Inflammatory macrophage treated with lipopolysaccharide for 1 hour (primary cell): ENCODE measurements at regions not wholly inside any gene's neighbourhood (a gene's known extent, or its start where the extent isn't known, plus 50 kb on each side); places are given as distances from the start of the nearest gene placed in this dataset.

Source experiments
- DNase-seq, 2 donors: peaks; one replicate each; pipeline ENCODE4 v3.0.0-alpha.2; 2020 to 2022

DNA sequence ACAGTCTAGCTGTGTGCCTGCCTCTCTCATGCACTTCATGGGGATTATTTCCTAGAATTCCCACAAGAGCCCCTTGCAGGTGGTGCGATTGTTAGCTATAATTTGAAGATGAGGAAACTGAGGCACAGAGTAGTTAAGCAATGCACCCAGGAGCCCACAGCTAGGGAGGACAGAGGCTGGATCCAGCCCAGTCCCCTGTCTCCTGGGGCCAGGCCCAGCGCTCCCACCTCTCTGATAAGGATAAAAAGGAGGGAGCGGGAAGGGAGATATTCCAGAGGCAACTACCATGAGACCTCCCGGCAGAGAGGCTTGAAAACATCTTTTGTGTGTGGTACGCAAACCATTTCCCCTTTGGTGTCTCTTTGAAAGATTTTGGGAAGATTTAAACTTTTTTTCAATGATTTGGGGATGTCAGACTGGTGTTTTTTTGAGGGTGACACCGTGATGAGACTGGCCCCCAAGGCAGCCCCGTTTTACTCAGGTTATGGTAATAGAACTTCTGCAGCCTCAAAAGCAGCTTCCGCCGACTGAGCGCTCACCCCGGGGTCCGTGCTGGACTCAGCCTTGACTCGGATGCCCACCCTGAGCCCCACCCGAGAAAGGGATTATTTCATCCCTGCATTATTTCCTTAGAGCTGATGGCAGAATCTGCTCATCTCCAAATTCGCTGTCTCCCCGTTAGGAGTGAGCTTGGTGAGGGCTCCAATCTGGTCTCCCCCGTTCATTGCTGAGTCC, 144.7 kb upstream of the IER5L start:
- DNase-seq, result no peak

DNA sequence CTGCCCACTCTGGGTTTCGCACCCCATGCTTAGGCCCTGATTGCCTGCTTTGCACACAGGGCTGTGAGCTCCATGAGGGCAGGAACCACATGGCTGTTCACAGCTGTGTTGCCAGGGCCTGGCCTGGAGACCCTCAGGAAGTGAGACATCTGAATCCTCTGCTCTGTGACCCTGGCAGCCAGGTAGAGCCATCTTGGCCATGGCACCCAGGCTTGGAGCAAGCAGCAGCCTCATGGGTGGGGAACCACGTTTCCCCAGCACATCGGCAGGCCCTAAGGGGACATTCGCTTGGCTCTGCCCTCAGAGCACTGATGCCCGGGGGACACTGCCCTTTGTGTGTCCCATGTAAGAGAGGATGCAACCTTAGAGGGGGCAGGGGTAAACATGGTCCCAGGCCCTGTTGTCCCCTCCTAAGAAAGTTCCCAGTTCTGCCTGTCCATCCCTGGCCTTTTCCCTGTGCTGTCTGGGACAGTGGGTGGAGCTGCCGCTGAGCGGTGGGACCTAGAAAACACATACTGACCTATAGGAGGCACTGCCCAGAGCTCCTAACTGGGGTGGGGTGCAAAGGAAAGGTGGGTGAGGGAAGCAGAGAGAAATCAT, 144.1 kb upstream of the IER5L start:
- no peak for DNase-seq

DNA sequence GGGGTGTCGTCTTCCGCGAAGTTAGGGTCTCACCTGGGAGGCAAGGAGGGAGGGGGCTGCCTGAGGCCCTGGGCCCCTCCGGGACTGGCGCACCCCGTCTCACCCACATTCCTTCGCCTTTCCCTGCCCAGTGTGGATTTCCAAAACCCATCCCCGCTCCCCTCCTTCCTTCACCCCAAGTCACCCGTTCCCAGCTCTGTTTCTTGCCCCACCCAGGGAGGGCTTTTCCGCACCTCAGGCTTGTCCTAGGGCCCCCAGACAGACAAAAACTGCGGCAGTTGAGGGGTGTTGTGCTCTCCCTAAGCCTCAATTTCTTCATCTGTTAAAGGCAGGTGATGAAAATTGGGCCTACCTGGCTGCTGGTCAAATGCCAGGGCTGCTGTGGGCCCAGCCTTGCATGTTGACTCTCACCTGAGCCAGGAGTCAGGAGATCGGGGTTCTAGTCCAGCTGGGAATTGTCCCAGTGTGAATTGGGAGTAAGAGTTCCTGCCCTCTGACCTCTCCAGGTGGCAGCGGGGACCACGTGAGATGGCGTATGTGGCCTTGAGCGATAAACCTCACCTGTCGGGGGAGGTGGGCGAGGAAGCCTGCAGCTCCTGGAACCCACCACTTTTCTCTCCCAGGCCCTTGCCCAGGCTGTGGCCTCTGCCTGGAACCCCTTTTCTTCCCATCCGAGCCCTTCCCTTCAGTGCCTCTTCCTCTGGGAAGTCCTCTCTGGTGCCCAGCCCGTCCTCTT, 143.4 kb upstream of the IER5L start:
- no peak for DNase-seq

DNA sequence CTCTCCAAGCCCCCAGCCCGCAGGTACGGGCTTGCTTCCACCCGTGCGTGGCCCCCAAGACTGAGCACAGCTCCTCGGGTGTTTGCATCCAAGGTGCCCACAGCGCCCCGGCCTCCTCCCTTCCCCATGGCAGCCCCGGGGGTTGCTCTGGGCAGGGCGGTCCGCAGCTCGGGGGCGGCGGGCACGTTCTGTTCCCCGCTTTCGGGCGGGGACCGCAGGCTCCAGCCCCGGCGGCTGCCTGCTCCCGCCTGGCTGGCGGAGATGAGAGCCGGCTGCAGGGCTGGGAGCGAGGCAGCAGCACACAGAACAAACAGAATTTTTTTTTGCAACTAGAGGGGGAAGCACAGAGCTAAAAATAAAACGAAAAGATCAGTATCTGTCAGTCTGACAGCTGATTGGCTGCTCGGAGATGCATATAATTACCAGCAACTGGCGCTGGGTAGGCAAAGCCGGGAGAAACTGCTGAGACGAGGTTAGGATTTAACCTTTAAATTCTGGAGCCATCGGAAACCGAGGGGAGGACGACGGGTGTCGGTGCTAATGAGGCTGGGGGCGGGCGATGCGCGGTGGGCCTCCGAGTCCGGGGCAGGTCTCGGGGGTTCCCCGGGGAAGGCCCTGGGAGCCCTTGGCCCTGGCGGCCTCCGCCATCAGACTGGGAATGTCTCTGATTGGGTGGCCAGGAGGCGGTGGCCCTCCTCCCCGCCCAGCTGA, 142.7 kb upstream of the IER5L start:
- DNase-seq, result peak; percentile 69 to 71

DNA sequence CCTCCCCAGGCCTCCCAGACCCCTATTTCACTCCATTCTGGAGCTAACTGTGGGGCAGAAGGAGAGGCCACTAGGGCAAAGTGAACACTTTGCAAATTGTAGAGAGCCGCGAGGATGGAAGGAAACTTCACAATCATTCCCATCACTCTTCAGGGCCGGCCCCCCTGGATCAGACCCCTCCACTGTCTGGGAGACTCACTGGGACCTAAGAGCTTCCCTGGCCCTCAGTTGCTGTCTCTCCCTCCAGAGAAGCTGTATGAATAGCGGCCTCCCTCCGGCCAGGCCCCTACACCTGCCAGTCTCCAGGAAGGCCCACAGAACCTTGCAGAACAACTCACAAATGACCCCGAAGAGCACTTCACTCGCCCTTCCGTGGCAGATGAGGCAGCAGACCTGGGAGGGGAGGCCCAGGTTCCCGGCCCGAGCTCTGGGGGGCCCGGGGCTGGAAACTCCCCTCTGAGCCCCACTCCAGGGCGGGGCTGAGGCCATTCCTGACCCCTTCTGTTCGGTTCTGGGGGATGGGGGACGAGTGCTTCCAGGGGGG, 141.9 kb upstream of the IER5L start:
- DNase-seq, result no peak

DNA sequence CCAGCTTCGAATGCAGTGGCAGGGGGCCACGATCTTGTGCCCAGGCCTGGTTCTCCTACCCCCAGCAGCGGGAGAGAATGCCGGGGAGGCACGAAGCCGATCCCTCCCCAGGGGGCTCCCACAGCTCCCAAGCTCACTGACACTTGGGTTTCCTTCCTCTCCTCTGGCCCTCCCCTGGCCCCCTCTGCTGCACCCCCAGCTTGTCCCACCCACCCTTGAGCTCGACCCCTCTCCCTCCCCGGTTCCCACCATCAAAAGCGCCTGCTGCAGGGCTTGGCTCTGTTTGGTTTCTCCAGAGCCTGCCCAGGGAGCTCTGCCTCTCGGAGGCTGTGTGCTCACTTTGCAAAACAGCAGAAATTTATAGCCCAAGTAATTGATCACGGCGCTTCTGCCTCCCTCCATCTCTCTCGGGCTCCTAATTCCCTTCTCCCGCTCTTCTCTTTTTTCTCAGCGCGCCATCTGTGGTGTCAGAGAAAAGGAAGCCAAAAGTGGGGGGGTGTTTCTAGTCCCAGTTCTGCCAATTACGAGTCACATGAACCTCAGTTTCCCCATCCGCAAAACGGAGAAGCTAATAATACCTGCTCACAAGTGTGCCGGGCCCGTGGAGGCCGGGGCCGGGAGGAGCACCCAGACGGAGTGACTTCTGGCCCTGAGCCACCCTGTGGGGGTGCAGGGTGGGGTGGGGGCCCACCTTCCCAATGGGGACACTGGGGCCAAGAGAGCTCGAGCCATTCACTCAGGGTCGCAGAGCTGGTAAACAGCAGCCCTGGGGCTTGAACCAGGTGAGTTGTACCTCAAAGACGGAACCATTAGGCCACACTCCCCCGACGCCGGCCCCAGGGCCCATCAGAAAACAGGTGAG, 141.2 kb upstream of the IER5L start:
- DNase-seq, result no peak

DNA sequence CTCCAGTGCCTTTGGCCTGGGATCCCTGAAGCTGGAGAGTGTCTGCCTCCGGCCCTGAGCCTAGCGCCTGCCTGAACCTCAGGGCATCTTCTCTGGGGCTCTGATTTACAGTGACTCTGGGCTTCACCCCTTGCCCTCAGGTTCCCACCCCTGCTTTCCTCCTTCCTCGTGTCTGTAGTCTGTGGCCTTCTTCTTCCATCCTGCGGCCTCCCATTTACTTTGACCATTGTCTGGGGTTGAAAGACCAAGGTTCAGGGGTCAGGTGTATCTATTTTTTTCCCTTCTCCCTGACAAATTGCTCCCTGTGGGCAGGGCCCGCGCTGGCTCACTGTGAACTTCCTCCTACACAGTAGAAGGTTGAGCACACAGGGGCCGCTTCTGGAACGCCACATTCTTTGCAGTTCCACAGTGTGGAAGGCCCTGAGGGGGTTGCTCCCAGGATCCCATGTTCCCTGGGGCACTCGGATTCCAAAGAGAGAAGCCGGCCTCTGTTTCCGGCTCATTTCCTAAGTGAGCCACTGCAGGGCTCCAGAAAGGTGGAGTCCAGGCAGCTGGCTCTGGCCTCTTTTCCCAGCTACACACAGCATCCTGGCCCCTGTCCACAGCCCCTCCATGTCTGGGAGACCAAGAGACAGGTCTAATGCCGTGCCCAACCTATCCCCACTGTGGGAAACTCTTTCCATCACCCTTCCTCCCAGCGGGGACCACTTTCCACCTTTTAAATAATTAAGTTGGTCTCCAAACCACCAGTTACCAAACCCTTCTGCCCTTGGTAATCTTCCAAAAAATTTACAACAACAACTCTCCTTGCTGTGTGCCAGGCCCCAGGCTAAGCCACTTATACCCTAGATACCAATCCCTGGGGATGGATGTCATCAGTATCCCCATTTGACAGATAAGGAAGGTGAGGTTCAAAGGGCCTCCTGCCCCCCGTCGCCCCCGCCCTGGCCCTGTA, 140.3 kb upstream of the IER5L start:
- no peak for DNase-seq

DNA sequence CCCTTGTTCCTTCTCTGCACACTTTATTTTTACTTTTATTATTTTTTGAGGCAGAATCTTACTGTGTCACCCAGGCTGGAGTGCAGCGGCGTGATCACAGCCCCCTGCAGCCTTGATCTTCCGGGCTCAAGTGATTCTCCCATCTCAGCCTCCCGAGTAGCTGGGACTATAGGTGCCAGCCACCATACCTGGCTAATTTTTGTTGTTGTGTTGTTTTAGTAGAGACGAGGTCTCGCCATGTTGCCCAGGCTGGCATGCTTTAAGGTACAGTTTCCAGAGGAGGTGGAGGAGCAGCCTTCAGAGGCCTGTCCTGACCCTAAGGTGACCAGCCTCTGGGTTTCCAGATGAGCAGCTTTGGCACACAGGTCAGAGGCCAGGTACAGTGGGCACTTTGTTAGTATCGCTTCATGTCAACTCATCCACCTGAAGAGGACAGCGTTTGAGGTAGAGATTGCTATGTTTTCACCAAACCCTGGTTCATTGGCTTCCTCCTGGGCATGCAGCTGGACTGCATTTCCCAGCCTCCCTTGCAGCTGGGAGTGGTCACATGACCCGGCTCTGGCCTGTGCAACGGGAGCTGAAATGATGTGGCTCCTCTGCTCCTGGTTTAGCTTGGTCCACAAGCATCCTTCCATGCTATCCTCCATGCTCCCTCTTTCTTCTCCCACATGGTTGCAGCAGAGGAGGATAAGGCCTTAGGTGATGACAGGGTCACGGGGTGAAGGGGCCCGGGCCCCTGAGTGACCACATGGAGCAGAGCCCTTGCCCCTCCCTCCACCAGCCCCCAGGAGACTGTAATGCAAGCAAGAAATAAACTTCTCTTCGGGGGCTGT, 139.3 kb upstream of the IER5L start:
- DNase-seq, result peak in 1 of 2 donors; percentile 34

DNA sequence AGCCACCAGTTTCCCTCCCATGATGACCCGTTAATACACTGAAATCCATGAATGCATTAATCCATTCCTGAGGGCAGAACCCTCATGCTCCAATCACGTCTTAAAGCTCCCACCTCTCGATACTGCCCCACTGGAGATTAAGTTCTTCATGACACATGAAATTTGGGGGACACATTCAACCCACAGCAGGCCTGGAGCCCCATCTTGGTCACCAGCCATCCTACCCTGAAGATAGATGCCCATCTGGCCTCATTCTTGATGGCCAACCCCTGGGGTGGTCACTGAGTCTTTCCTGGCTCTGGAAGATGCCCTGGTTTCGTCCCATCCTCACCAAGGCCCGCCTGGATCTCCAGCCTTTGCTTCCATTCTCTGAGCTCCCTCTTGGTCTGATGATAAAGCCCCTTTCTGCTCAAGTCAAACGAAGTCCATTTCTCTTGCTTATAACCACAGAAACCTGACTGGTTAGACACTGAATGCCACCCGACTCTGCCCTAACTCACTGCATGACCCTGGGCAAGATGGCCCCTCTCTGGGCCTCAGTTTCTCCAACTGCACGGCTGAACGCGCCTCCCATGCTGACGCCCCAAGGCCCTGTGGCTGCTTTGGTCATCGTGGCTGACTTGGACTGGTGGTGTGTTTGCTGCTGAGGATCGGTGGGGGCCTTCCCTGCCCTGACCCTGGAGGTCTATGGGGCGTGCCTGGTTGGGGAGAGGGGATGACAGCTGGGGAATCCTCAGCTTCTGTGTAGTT, 138.4 kb upstream of the IER5L start:
- no peak for DNase-seq

DNA sequence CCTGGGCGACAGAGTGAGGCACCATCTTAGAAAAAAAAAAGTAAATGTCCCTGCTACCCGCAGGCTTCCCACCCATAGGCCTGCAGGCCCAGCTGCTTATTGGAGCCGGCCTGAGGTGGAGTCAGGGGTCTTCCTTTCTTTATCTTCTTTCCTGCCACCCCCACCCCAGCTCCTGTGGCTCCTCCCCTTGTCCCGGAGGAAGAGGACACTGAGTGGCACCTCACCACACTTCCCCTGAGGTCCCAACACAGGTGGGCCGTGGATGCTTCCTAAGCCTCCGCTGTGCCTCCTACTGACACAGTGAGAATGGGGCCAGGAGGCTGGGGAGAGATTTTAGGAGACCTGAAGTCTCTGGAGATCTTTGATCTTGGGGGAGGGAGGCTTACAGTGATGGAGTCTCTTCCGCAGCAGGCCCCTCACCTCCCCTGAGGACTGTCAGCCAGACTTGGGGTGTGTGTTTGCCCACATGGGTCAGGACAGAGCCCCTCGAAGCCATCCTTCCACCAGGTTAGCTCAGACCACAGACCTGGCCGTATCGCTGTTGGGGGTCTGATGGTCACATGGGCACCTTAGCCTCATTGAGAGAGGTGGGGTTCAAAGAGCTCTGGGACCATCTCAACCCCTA, 135.4 kb upstream of the IER5L start:
- no peak for DNase-seq

DNA sequence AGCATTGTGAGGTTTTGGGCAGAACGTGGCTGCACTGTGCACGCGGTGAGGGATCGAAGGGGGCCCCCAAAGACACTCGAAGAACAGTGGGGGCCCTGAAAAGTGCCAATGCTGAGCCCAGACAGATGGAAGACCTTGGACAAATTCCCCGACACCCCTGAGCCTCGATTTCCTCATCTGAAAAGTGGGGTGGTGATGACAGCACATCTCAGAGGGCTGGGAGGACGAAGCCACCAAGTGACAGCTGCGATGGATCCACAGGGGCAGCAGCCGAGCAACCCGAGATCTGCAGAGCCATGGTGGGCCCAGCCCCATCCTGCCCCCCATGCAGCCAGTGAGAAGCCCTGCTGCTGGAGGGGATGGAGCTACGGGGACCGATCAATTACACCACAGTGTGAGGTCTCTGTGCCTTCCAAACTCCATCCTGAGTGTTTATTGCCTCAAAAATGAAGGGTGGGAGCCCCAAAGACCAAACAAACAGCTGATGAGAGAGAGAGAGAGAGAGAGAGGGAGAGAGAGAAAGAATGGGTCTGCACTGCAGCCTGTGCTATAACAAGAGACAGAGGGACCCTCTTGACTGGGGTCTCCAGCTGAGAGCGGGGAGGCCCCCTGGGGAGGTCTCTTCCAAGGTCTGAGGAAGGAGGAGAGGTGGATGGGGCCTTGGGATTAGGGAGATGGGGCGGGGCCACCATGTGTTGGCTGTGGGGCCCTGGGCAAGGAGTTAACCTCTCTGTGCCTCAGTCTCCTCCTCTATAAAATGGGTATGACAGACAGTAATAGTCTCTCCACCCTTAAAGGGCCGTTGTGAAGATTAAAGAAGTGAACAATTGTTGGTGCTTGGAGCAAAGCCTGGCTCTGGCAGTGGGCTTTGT, 134.4 kb upstream of the IER5L start:
- no peak for DNase-seq

DNA sequence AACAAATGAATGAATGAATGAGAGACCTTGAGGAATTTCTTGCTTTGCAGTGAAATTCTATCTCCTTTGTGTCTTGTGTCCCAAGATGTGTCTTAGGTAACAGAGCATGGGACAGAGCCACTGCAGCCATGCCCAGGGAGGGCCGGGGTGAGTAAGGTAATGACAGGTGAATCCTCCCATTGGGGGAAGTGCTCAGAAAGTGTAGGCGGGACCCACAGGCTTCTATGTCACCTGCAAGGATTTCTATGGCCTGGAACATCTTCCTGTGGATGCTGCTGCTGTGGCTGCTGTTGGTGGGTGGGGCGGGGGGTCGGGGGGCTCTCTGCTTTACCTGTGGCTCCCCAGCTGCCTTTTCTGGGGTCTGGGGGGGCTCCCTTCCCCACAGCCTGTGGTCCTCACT, 133.6 kb upstream of the IER5L start:
- no peak for DNase-seq

DNA sequence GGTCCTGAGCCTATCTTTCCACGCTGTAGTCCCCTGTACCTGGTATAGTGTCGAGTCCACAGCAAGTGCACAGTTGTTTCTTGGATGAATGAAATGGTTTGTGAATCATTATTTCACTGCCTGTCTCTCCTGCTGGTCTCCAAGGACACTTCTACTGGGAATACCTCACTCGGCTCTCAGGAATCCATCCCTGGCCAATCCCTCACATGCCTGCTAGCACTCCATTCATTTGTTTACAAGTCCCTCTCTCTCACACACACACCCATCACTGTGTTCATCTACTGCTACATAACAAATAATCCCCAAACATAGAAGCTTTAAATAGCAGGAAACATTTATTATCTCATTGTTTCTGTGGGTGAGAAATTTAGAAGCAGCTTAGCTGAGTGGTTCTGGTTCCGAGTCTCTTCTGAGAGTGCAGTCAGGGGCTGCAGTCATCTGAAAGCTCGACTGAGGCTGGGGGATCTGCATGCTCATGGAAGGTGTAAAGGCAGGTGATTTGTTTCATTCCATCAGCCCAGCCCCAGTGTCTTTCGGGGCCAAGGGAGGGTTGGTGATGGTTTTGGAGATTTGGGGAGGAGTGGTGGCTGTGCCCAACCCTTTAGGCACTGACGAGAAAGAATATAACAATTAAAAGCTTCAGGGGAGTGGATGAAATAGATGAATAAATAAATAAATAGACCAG, 132.7 kb upstream of the IER5L start:
- DNase-seq, result no peak

DNA sequence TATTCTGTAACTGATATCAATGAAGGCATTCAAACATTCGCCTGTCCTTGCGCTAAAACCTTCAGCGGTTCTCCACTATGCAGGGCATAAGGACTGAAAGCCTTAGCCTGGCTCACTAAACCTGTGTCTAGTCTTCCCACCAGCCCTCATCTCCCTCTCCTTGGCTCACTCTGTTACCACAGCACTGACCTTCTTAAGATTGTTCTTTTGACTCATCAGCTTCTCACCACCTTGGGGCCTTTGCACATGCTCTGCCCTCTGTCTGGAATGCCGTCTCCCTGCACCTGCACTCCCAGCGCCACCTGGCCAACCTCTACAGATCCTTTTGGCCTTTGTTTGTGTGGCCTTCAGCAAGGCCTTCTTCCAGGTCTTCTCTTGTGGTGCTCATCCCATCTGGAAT, 131.8 kb upstream of the IER5L start:
- no peak for DNase-seq

DNA sequence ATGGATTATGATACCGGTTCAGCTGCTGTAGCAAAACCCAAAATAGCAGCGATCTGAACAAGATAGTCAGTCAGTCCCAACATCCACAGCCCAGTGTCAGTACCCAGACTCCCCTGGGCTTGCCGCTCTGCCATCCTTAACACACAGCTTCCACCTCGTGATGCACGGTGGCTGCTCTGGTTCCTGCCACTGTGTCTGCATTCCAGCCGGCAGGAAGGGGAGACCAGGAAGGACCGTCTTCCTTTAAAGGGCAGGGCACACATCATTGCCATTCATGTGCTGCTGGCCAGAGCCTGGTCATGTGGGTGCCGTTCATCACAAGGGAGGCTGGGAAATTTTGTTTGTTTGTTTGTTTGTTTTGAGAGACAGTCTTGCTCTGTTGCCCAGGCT, 131.0 kb upstream of the IER5L start:
- DNase-seq, result no peak

DNA sequence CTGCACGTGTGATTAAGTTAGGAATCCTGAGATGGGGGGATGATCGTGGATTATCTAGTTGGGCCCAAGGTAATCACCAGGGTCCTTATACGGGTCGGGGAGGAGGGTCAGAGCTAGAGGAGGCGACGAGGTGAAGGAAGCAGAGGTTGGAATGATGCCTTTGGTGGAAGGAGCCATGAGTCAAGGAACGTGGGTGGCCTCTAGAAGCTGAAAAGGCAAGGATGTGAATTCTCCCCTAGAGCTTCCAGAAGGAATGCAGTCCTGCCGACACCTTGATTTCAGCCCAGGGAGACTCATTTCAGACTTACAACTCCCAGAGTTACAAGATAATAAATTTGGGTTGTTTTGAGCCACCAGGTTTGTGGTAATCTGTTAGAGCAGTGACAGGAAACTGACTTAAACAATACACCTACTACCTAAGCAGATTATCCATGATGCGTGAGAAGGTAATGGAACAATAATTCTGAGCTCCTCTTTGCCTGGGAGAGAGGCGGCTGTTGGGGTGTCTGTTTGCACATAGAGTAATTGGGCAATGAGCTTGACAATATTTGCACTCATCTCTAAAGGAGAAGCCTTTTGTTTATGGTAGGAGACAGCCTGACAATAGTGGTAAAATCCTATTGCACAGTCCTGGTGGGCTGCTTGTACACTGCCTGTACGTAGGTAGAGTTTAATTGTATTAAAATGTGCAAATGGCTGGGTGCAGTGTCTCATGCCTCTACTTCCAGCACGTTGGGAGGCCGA, 129.3 kb upstream of the IER5L start:
- no peak for DNase-seq
